Muscle of arm (tissue), 1 donor: ENCODE measurements at regions not wholly inside any gene's neighbourhood (a gene's known extent, or its start where the extent isn't known, plus 50 kb on each side); places are given as distances from the start of the nearest gene placed in this dataset.
"Not testable (repeated sequence)": the region's sequence is repeated elsewhere in the genome, so short reads cannot be mapped to it uniquely, and the experiment has no call there.

Experiments used
- DNase-seq: peaks from one replicate; pipeline ENCODE4 v3.0.0-alpha.2; 2013

DNA sequence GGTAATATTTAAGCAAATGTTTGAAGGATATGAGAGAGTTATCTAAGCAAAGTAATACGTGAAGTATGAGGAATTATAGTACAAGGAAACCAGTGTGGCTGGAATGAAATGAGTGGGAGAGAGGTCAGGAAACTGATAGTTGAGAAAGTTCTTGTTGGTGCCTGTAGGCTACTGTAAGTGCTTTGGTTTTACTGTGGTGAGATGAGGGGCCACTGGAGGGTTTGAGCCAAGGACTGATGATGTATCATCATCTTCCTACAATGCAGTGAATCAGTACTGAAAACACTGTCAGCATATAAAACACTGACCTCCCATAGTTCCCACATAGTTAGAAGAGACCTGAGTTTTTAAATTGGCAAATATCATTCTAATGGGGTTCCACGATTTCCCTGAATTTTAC is 367.5 kb upstream of the CTSO start:
- DNase-seq = no peak

DNA sequence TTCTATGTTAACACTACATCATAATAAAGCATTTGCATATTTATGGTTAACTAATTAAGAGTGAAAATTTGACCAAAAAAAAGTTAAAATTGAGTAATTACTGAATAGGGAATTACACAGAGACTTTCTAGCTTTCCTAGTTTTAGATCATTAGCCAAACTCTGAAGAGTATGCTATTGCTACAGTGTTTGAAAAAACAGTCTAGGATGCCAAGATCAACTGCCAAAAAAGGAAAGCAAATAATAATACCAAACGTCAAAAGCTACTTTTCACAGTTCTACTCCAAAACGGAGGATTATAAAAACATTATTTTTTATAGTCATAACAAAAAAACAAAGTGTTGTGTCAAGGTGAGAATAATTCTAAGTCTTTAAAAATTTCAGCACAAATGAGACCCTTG is 359.8 kb upstream of the CTSO start:
- DNase-seq = peak; percentile 28

- DNase-seq = no peak
These were observed 358.7 kb upstream of the CTSO start for GRCh38 chr4:156312261-156312847.

- peak; percentile 25 for DNase-seq
These were observed 355.4 kb upstream of the CTSO start for GRCh38 chr4:156309031-156309430.

GRCh38 chr4:156303708-156304107 is 350.0 kb upstream of the CTSO start:
- no peak for DNase-seq

DNA sequence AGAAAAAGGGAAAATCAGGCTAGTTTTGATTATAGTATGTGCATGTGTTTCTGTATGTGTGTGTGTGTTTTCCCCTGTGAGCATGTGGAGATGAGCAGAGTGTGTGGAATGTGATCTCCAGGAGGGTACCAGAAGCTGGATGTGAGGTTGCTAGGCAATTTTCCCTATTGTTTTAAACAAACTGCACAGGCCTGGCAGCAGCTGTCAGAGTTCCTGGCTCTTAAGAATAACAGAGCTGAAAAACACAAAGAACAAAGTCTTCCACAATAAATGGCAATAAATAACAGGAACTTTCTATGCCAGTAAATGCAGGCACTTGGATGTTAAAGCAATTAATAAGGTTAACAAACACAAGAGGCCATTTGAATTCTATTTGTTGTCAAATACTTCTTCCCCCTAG is 344.6 kb upstream of the CTSO start:
- DNase-seq = peak; percentile 82

- DNase-seq = no peak
These were observed 342.1 kb upstream of the CTSO start for GRCh38 chr4:156295676-156296195.

- DNase-seq = no peak
These were observed 340.9 kb upstream of the CTSO start for GRCh38 chr4:156294577-156294976.

GRCh38 chr4:156293657-156294297 is 340.1 kb upstream of the CTSO start:
- DNase-seq = peak; percentile 59

- no peak for DNase-seq
These were observed 337.7 kb upstream of the CTSO start for GRCh38 chr4:156291317-156291716.

DNA sequence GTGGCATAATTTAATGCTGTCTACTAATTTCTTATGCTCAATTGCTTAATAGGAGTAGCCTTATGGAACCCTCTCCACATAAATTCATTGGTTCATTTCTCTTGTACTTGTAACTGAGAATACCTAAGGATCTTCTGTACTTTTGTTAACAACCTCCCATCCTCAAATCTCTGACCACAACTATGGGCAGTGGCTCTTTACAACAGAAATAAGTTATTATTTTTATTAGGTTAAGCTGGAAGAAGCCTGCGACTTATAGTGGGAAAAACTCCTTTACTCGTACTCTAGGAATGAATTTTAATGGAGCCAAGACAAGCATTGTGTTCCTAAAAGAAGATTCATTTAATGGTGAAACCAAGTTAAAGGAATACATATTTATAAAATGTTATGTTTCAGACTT is 337.1 kb upstream of the CTSO start:
- DNase-seq = no peak

DNA sequence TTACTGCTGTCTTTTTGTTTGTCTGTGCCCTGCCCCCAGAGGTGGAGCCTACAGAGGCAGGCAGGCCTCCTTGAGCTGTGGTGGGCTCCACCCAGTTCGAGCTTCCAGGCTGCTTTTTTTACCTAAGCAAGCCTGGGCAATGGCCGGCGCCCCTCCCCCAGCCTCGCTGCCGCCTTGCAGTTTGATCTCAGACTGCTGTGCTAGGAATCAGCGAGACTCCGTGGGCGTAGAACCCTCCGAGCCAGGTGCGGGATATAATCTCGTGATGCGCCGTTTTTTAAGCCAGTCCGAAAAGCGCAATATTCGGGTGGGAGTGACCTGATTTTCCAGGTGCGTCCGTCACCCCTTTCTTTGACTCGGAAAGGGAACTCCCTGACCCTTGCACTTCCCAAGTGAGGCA is 336.4 kb upstream of the CTSO start:
- DNase-seq = not testable (repeated sequence)

GRCh38 chr4:156280686-156281085 is 327.0 kb upstream of the CTSO start:
- DNase-seq = no peak

- DNase-seq = no peak
These were observed 311.7 kb upstream of the CTSO start for GRCh38 chr4:156265407-156265806.

DNA sequence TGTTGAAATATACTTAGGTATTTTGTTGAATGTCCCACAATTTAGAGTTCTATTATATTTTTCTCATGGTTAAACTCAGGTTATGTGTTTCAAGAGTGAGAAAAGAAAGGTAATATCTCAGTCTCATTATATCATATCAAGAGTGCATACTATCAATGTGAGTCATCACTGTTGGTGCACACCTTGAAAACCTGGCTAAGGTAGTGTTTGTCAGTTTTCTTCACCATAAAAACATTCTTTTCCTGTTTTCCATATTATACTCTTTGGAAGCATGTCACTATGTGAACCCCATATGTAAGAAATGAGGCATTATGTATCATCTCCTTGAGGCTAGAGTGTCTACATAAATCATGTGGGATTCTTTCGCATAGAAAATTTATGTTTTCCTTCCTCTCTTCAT is 307.6 kb upstream of the CTSO start:
- no peak for DNase-seq

GRCh38 chr4:156255230-156256007 is 301.8 kb upstream of the CTSO start:
- DNase-seq = no peak

- no peak for DNase-seq
These were observed 298.8 kb upstream of the CTSO start for GRCh38 chr4:156252358-156252921.

GRCh38 chr4:156251373-156252065 is 297.9 kb upstream of the CTSO start:
- no peak for DNase-seq

DNA sequence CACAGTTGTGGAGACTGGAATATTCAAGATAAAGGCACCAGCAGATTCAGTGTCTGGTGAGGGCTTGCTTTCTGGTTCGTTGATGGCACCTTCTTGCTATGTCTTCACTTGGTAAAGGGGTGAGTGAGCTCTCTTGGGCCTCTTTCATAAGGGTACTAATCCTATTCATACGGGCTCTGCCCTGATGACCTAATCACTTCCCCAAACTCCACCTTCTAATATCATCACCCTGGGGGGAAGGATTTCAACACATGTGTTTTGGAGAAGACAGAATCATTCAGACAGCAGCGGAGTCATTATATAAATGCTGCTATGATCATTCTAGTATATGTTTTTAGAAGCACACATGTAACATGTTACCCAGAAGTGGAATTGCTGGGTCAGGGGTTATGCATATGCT is 295.3 kb upstream of the CTSO start:
- DNase-seq = no peak

- no peak for DNase-seq
These were observed 293.8 kb upstream of the CTSO start for GRCh38 chr4:156247470-156247869.

DNA sequence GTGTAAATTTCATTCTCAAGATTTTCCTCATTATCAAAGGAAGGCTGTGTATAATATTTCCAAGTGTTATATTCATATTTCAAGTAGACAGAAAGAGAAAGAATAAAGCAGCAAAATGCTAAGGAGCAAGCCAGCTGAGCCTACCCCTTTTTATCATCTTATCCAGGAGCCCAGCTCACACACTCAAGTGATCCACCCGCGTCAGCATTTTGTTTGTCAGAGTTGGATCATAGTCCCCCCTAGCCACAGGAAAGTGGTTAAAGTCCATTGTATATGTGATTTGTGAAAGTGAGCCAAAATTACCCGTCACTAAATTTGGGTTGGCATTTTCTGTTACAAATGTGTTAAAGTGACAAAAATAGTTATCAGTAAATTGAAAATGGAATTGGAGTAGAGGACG is 289.3 kb upstream of the CTSO start:
- DNase-seq = no peak

DNA sequence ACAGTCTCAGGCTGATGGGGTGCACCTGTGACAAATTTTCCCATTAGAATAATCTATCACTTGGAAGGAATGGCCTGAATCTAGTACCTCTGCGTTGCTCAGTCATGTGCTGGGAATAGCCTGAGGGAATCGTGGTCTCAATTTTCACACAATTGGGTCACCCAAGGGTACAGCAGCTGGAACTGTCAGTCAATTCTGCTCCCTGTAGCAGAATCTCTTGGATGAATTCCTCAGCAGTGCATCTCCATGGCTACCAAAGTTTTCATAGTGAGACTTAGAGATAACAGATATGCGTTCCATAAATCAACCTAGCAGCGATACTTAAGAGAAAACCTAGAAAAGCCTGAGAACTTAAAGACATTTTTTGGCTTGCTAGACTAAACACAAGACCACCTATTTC is 288.7 kb upstream of the CTSO start:
- DNase-seq = no peak
